ENCODE measurements at regions not wholly inside any gene's neighbourhood (a gene's known extent, or its start where the extent isn't known, plus 50 kb on each side); places are given as distances from the start of the nearest gene placed in this dataset.

DNA sequence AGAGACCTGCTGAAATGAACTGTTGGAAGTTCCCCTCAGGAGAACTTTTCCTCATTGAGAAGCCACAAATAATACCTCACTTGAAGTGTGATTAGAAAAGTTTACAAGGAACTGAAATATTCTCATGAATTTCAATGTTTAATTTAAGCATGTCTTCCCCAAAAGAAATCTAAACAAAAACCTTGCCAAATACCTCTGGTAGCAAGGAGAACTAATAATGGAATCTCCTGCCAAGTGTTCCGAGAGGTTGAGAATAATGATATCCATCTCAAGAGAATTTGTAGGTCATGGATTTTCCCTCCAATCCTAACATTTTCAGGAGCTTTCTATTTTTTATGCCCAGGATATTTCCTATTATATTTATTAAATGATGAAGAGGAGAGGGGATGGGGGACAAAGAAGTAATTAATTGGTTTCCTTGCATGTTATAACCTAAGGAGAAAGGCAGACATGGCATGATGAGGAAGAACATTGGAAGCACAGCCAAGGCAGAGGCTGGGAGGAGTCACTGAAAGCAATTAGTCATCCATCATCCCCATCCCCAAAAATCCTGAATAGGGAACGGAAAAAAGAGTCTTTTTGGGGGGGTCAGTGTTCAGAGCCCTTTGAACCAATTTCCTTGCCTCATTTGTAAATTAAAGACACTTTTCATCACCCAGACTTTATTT lies 93.6 kb upstream of the IL6 start:
- H3K9me3 Mint-ChIP-seq: no peaks in the 10 kb centered on the region
- H3K27me3 Mint-ChIP-seq (ENCODE audit: insufficient read depth): no peaks in the 10 kb centered on the region
- H3K27ac Mint-ChIP-seq: no peak overlapping the region; the same call in 1 of the 2 replicates
- no peak for DNase-seq
- no peak overlapping the region for H3K4me3 Mint-ChIP-seq
- H3K4me1 Mint-ChIP-seq (ENCODE audit: low read depth): peaks cover 28% of the 10 kb centered on the region
- no peaks in the 10 kb centered on the region for H3K36me3 Mint-ChIP-seq (ENCODE audit: low read depth)
- TF ChIP-seq, protein P1, sequence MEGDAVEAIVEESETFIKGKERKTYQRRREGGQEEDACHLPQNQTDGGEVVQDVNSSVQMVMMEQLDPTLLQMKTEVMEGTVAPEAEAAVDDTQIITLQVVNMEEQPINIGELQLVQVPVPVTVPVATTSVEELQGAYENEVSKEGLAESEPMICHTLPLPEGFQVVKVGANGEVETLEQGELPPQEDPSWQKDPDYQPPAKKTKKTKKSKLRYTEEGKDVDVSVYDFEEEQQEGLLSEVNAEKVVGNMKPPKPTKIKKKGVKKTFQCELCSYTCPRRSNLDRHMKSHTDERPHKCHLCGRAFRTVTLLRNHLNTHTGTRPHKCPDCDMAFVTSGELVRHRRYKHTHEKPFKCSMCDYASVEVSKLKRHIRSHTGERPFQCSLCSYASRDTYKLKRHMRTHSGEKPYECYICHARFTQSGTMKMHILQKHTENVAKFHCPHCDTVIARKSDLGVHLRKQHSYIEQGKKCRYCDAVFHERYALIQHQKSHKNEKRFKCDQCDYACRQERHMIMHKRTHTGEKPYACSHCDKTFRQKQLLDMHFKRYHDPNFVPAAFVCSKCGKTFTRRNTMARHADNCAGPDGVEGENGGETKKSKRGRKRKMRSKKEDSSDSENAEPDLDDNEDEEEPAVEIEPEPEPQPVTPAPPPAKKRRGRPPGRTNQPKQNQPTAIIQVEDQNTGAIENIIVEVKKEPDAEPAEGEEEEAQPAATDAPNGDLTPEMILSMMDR (IDR thresholded peaks at IDR 0.05): no peak

DNA sequence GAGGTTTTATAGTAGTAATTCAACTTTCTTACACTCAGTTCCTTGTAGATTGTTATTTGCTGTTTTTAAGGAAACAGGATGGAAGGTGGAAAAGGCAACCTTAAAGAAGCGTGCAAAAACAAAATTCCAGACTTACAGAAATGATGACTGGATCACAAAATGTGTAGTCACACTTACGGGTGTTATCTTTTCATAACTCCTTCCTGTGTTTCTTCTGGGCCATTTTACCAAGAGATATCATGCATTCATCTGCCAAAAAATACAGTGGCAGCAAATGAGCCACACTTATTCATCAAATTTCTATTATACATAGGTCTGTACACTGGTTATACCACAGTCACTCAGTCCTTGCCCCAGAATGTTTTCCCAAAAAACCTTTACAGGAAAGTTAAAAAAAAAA lies 94.3 kb upstream of the IL6 start:
- H3K36me3 Mint-ChIP-seq (ENCODE audit: low read depth): no peaks in the 10 kb centered on the region
- peaks cover 28% of the 10 kb centered on the region for H3K4me1 Mint-ChIP-seq (ENCODE audit: low read depth)
- no peak overlapping the region for H3K4me3 Mint-ChIP-seq
- TF ChIP-seq, protein P1 (IDR thresholded peaks at IDR 0.05): no peak
- no peak for DNase-seq
- no peaks in the 10 kb centered on the region for H3K27me3 Mint-ChIP-seq (ENCODE audit: insufficient read depth)
- H3K27ac Mint-ChIP-seq: no peak overlapping the region
- H3K9me3 Mint-ChIP-seq: no peaks in the 10 kb centered on the region

DNA sequence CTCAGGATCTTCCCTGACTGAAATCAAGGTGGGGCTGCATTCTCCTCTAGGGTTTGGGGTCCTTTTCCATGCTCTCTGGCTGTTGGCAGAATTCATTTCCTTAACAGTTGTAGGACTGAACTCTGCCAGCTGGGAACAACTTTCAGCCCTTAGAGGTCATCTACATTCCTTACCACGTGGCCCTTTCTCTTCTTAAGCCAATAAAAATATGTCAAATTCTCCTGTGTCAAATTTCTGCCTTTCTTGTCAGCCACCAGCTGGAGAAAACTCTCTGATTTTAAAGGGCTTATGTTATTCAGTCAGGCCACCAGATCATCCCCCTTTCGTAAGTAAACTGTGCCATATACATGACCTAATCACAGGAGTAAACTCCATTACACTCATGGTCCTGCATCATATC lies 95.3 kb upstream of the IL6 start:
- Mint-ChIP-seq H3K27me3 (ENCODE audit: insufficient read depth) (no peaks in the 10 kb centered on the region), H3K4me3 (no peak overlapping the region), H3K9me3 (no peaks in the 10 kb centered on the region), H3K36me3 (ENCODE audit: low read depth) (no peaks in the 10 kb centered on the region), H3K4me1 (ENCODE audit: low read depth) (peaks cover 37% of the 10 kb centered on the region), H3K27ac (no peak overlapping the region)
- TF ChIP-seq, protein P1 (IDR thresholded peaks at IDR 0.05): no peak
- DNase-seq: no peak

DNA sequence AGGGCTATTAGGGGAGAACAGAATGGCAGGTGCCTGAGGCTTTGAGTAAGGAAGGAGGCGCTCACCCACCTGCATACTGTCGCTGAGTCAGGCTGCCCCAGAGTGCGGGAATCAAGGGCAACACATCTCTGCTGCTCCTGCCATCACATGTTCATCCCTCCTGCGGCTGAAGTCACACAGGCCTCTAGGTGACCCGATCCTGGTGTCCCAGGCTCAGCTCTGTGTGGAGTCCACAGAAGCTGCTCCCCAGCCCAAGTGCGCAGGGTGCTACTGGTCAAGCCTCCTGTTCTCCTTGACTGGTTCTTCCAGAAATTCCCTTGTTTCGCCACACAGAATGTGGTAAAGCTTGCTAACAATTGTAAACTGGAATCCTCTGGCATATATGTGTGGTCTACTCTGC lies 96.9 kb upstream of the IL6 start:
- Mint-ChIP-seq H3K27me3 (ENCODE audit: insufficient read depth) (no peaks in the 10 kb centered on the region), H3K4me3 (no peak overlapping the region), H3K36me3 (ENCODE audit: low read depth) (no peaks in the 10 kb centered on the region), H3K4me1 (ENCODE audit: low read depth) (peaks cover 46% of the 10 kb centered on the region), H3K9me3 (no peaks in the 10 kb centered on the region), H3K27ac (no peak overlapping the region)
- DNase-seq: no peak
- TF ChIP-seq, protein P1 (IDR thresholded peaks at IDR 0.05): no peak

DNA sequence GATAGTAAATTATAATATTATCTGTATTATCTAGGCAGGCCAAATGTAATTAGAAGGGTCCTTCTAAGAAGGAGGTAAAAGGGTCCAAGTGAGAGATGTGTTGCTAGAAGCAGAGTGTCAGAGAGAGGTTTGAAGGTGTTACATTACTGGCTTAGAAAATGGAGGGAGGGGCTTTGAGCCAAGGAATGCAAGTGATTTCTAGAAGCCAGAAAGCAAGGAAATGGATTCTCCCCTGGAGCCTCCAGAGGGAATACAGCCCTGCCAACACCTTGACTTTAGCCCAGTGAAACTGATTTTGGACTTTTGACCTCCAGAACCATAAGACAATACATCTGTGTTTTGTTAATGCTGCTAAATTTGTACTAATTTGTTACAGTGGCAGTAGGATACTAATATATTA lies 97.9 kb upstream of the IL6 start:
- no peaks in the 10 kb centered on the region for H3K36me3 Mint-ChIP-seq (ENCODE audit: low read depth)
- TF ChIP-seq, protein P1 (IDR thresholded peaks at IDR 0.05): no peak
- no peak overlapping the region for H3K4me3 Mint-ChIP-seq
- H3K9me3 Mint-ChIP-seq: no peaks in the 10 kb centered on the region
- H3K27me3 Mint-ChIP-seq (ENCODE audit: insufficient read depth): no peaks in the 10 kb centered on the region
- peaks cover 43% of the 10 kb centered on the region for H3K4me1 Mint-ChIP-seq (ENCODE audit: low read depth)
- no peak for DNase-seq
- H3K27ac Mint-ChIP-seq: no peak overlapping the region

DNA sequence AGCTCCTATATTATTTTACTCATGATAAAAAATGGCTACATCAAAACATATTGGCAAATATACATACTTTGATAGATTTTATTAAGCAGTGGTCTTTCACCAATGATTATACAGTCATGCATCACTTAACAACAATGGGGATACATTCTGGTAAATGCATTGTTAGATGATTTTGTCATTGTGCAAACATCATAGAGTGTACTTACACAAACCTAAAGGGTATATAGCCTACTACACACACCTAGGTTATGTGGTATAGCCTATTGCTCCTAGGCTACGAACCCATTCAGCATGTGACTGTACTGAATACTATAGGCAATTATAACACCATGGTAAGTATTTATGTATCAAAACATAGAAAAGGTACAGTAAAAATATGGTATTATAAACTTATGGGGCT lies 98.9 kb upstream of the IL6 start:
- no peak for DNase-seq
- TF ChIP-seq, protein P1 (IDR thresholded peaks at IDR 0.05): no peak
- no peaks in the 10 kb centered on the region for H3K27me3 Mint-ChIP-seq (ENCODE audit: insufficient read depth)
- peaks cover 34% of the 10 kb centered on the region for H3K4me1 Mint-ChIP-seq (ENCODE audit: low read depth)
- H3K9me3 Mint-ChIP-seq: no peaks in the 10 kb centered on the region
- no peaks in the 10 kb centered on the region for H3K36me3 Mint-ChIP-seq (ENCODE audit: low read depth)
- no peak overlapping the region for H3K27ac Mint-ChIP-seq
- H3K4me3 Mint-ChIP-seq: no peak overlapping the region

Data from HFFc6 (cell line).